ENCODE measurements at regions not wholly inside any gene's neighbourhood (a gene's known extent, or its start where the extent isn't known, plus 50 kb on each side); places are given as distances from the start of the nearest gene placed in this dataset.

DNA sequence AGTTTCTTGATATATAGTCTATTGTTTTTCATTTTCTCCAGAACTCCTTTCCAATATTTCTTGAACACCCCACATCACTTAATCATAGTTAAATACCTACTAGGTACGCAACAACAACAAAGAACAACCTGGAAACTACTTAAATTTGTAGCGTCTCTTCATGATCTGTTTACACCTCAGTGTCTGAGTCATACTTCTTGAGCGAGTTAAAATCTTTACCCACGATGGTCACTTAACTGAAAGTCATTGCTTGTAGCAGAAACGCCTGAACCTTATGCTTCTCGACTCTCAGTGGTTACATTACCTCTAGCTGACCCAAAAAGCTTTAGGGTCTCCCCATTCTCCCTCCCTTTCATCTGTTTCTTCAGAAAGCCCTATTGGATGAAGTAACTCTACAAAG, 131.3 kb downstream of the EN1 start:
- Histone ChIP-seq H3K36me3 (ENCODE audit: insufficient read depth, insufficient read length, low read length) (no peaks in the 10 kb centered on the region), H3K4me3 (ENCODE audit: insufficient read length, low read depth) (no peak overlapping the region), H3K9me3 (ENCODE audit: insufficient read depth, low read length) (no peaks in the 10 kb centered on the region), H3K4me1 (ENCODE audit: insufficient read depth, insufficient read length) (peaks cover 3% of the 10 kb centered on the region), H3K9ac (ENCODE audit: insufficient read length, low read depth) (no peak overlapping the region), H3K27me3 (ENCODE audit: insufficient read depth, insufficient read length) (no peaks in the 10 kb centered on the region)
- TF ChIP-seq ZNF274 (IDR thresholded peaks at IDR 0.05; ENCODE audit: low read depth, low read length) (no peak), YY1 (IDR thresholded peaks at IDR 0.05; ENCODE audit: insufficient read depth, insufficient read length) (no peak), SUZ12 (IDR thresholded peaks at IDR 0.05; ENCODE audit: extremely low read depth, insufficient read depth, insufficient read length) (no peak)
- DNase-seq (ENCODE audit: low read depth, low spot score): no peak

DNA sequence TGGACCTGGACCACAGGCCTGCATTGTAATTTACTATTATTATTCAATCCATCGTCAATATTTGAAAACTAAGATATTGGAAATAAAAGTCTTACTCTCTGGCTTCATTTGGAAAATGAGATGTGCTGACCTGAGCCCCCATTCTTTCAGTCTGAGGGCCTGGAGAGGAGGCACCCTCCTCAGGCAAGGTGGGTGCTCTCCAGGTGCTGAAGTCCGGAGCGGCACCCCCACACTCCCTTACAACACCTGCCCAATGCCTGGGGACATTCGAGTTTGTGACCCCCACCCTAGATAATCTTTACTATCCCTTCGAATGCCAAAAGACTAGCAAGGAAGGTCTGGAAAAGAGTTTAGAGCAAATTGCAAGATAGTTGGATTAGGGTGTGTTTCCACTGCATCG, 133.3 kb downstream of the EN1 start:
- TF ChIP-seq SUZ12 (IDR thresholded peaks at IDR 0.05; ENCODE audit: extremely low read depth, insufficient read depth, insufficient read length): no peak
- TF ChIP-seq YY1 (IDR thresholded peaks at IDR 0.05; ENCODE audit: insufficient read depth, insufficient read length): no peak
- TF ChIP-seq ZNF274 (IDR thresholded peaks at IDR 0.05; ENCODE audit: low read depth, low read length): no peak
- no peak for DNase-seq (ENCODE audit: low read depth, low spot score)
- H3K27me3 ChIP-seq (ENCODE audit: insufficient read depth, insufficient read length): no peaks in the 10 kb centered on the region
- no peaks in the 10 kb centered on the region for H3K36me3 ChIP-seq (ENCODE audit: insufficient read depth, insufficient read length, low read length)
- peaks cover 7% of the 10 kb centered on the region for H3K4me1 ChIP-seq (ENCODE audit: insufficient read depth, insufficient read length)
- H3K4me3 ChIP-seq (ENCODE audit: insufficient read length, low read depth): no peak overlapping the region
- no peaks in the 10 kb centered on the region for H3K9me3 ChIP-seq (ENCODE audit: insufficient read depth, low read length)
- H3K9ac ChIP-seq (ENCODE audit: insufficient read length, low read depth): no peak overlapping the region

DNA sequence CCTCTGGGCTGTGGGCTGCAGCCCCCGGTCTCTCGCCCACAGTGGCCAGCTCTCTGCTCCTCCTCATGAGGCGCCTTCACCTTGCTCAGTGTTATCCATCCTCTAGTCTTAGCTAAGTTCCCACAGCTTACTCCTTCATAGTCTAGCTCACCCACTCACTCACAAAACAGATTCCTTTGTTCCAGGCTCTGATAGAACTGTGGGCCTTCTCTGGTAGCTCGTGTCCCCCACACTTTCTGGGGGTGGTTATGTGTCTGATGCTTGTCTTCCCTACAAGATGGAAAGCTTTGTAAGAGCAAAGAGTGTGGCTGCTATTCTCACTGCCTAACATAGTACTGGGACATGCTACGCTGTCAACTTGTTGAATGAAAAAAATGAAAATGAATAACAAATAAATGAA, 135.8 kb downstream of the EN1 start:
- DNase-seq (ENCODE audit: low read depth, low spot score): no peak
- H3K36me3 ChIP-seq (ENCODE audit: insufficient read depth, insufficient read length, low read length): no peaks in the 10 kb centered on the region
- TF ChIP-seq YY1 (IDR thresholded peaks at IDR 0.05; ENCODE audit: insufficient read depth, insufficient read length) (no peak), SUZ12 (IDR thresholded peaks at IDR 0.05; ENCODE audit: extremely low read depth, insufficient read depth, insufficient read length) (no peak), ZNF274 (IDR thresholded peaks at IDR 0.05; ENCODE audit: low read depth, low read length) (no peak)
- no peak overlapping the region for H3K4me3 ChIP-seq (ENCODE audit: insufficient read length, low read depth)
- H3K27me3 ChIP-seq (ENCODE audit: insufficient read depth, insufficient read length): no peaks in the 10 kb centered on the region
- H3K4me1 ChIP-seq (ENCODE audit: insufficient read depth, insufficient read length): peaks cover 7% of the 10 kb centered on the region
- no peaks in the 10 kb centered on the region for H3K9me3 ChIP-seq (ENCODE audit: insufficient read depth, low read length)
- no peak overlapping the region for H3K9ac ChIP-seq (ENCODE audit: insufficient read length, low read depth)

DNA sequence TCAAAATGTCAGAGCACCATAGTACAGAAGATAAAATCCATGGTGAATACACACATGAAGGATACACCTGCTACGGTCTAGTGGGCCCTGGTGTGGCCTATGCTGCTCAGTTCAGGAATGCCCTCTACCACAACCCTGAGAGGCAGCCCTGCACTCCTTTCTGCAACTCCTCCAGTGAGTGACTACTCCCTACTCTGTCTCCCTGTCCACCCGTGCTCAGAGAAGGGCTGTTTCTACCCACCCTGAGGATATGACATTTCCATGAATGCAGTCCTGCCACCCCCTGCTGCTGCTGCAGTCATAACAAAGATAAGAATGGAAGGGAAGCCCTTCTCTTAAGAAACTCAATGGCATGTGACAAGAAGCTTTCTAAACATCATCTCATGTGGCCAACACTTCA, 137.0 kb downstream of the EN1 start:
- H3K9ac ChIP-seq (ENCODE audit: insufficient read length, low read depth): no peak overlapping the region
- no peak for TF ChIP-seq YY1 (IDR thresholded peaks at IDR 0.05; ENCODE audit: insufficient read depth, insufficient read length)
- TF ChIP-seq SUZ12 (IDR thresholded peaks at IDR 0.05; ENCODE audit: extremely low read depth, insufficient read depth, insufficient read length): no peak
- no peak for TF ChIP-seq ZNF274 (IDR thresholded peaks at IDR 0.05; ENCODE audit: low read depth, low read length)
- no peaks in the 10 kb centered on the region for H3K9me3 ChIP-seq (ENCODE audit: insufficient read depth, low read length)
- H3K4me1 ChIP-seq (ENCODE audit: insufficient read depth, insufficient read length): peaks cover 7% of the 10 kb centered on the region
- H3K36me3 ChIP-seq (ENCODE audit: insufficient read depth, insufficient read length, low read length): no peaks in the 10 kb centered on the region
- no peaks in the 10 kb centered on the region for H3K27me3 ChIP-seq (ENCODE audit: insufficient read depth, insufficient read length)
- no peak overlapping the region for H3K4me3 ChIP-seq (ENCODE audit: insufficient read length, low read depth)
- DNase-seq (ENCODE audit: low read depth, low spot score): no peak

DNA sequence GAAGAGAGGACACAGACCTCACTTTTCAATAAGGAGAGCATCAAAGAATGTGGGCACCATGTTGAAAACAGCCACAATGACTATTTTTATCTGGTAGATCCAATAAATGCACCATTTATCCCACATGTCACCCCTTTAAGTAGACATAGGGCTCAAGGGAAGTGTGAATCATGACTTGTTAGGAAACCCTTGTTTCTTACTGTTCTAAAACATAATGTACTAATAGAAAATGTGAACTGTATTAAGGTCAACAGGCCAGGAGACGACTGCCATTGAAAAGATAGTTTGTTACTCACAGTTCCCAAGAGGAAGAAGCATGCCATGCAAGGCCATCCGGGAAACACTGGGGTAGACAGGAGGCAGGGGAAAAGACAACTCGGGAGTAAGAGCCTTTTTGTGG, 137.7 kb downstream of the EN1 start:
- no peak for TF ChIP-seq ZNF274 (IDR thresholded peaks at IDR 0.05; ENCODE audit: low read depth, low read length)
- no peak for TF ChIP-seq YY1 (IDR thresholded peaks at IDR 0.05; ENCODE audit: insufficient read depth, insufficient read length)
- no peak for TF ChIP-seq SUZ12 (IDR thresholded peaks at IDR 0.05; ENCODE audit: extremely low read depth, insufficient read depth, insufficient read length)
- H3K36me3 ChIP-seq (ENCODE audit: insufficient read depth, insufficient read length, low read length): no peaks in the 10 kb centered on the region
- DNase-seq (ENCODE audit: low read depth, low spot score): no peak

DNA sequence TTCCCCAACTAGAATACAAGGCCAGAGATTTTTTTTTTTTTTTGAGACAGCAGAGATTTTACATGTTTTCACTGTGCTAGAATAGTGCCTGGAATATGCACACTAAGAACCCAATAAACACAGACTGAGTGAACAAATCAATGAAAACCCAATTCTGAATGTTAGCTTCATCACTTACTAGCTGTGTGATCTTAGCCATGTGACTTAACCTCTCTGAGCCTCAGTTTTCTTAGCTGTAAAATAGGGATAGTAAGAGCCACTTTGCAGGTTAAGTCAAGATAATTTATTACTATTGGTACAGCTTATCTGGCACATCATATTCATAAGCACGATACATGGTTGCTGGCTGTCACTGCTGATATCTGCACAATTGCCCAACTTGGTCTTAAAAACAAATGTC, 140.6 kb downstream of the EN1 start:
- Histone ChIP-seq H3K4me1 (ENCODE audit: insufficient read depth, insufficient read length) (peaks cover 4% of the 10 kb centered on the region), H3K4me3 (ENCODE audit: insufficient read length, low read depth) (no peak overlapping the region), H3K9me3 (ENCODE audit: insufficient read depth, low read length) (no peaks in the 10 kb centered on the region), H3K9ac (ENCODE audit: insufficient read length, low read depth) (no peak overlapping the region), H3K36me3 (ENCODE audit: insufficient read depth, insufficient read length, low read length) (no peaks in the 10 kb centered on the region), H3K27me3 (ENCODE audit: insufficient read depth, insufficient read length) (no peaks in the 10 kb centered on the region)
- DNase-seq (ENCODE audit: low read depth, low spot score): no peak
- no peak for TF ChIP-seq YY1 (IDR thresholded peaks at IDR 0.05; ENCODE audit: insufficient read depth, insufficient read length)
- no peak for TF ChIP-seq SUZ12 (IDR thresholded peaks at IDR 0.05; ENCODE audit: extremely low read depth, insufficient read depth, insufficient read length)
- no peak for TF ChIP-seq ZNF274 (IDR thresholded peaks at IDR 0.05; ENCODE audit: low read depth, low read length)

More for the DNA sequence above, 137.7 kb downstream of the EN1 start:
- H3K4me1 ChIP-seq (ENCODE audit: insufficient read depth, insufficient read length): peaks cover 7% of the 10 kb centered on the region
- H3K4me3 ChIP-seq (ENCODE audit: insufficient read length, low read depth): no peak overlapping the region
- H3K9ac ChIP-seq (ENCODE audit: insufficient read length, low read depth): no peak overlapping the region
- no peaks in the 10 kb centered on the region for H3K27me3 ChIP-seq (ENCODE audit: insufficient read depth, insufficient read length)
- no peaks in the 10 kb centered on the region for H3K9me3 ChIP-seq (ENCODE audit: insufficient read depth, low read length)

DNA sequence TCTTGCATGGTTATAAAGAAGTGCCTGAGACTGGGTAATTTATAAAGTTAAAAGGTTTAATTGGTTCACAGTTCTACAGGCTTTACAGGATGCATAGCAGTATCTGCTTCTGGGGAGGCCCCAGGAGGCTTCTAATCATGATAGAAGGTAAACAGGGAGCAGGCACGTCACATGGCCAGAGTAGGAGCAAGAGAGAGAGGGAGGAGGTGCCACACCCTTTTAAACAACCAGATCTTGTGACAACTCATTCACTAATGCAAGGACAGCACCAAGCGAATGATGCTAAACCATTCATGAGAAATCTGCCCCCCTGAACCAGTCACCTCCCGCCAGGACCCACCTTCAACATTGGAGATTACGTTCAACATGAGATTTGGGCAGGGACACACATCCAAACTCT, 141.1 kb downstream of the EN1 start:
- Histone ChIP-seq H3K4me1 (ENCODE audit: insufficient read depth, insufficient read length) (peaks cover 4% of the 10 kb centered on the region), H3K36me3 (ENCODE audit: insufficient read depth, insufficient read length, low read length) (no peaks in the 10 kb centered on the region), H3K9ac (ENCODE audit: insufficient read length, low read depth) (no peak overlapping the region), H3K9me3 (ENCODE audit: insufficient read depth, low read length) (no peaks in the 10 kb centered on the region), H3K4me3 (ENCODE audit: insufficient read length, low read depth) (no peak overlapping the region), H3K27me3 (ENCODE audit: insufficient read depth, insufficient read length) (no peaks in the 10 kb centered on the region)
- no peak for DNase-seq (ENCODE audit: low read depth, low spot score)
- no peak for TF ChIP-seq SUZ12 (IDR thresholded peaks at IDR 0.05; ENCODE audit: extremely low read depth, insufficient read depth, insufficient read length)
- TF ChIP-seq ZNF274 (IDR thresholded peaks at IDR 0.05; ENCODE audit: low read depth, low read length): no peak
- no peak for TF ChIP-seq YY1 (IDR thresholded peaks at IDR 0.05; ENCODE audit: insufficient read depth, insufficient read length)

DNA sequence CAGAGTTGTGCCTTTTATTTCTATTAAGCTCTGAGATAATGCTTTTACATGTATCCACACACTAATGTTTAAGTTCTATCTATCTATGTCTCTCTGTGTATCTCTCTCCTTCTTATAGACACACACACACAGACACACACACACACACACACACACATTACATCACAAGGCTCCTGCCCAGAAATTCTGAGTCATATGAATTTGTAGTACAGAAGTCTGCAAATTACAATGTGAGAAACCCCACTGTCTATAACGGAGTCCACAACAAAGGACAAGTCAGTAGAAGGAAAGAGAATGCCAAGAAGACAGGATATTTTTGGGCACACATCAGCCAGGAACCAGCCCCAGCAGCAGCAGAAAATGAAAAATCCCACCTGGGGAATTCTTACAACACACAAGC, 142.4 kb downstream of the EN1 start:
- no peaks in the 10 kb centered on the region for H3K9me3 ChIP-seq (ENCODE audit: insufficient read depth, low read length)
- H3K4me1 ChIP-seq (ENCODE audit: insufficient read depth, insufficient read length): no peaks in the 10 kb centered on the region
- TF ChIP-seq YY1 (IDR thresholded peaks at IDR 0.05; ENCODE audit: insufficient read depth, insufficient read length) (no peak), ZNF274 (IDR thresholded peaks at IDR 0.05; ENCODE audit: low read depth, low read length) (no peak), SUZ12 (IDR thresholded peaks at IDR 0.05; ENCODE audit: extremely low read depth, insufficient read depth, insufficient read length) (no peak)
- no peak overlapping the region for H3K4me3 ChIP-seq (ENCODE audit: insufficient read length, low read depth)
- no peaks in the 10 kb centered on the region for H3K27me3 ChIP-seq (ENCODE audit: insufficient read depth, insufficient read length)
- no peak overlapping the region for H3K9ac ChIP-seq (ENCODE audit: insufficient read length, low read depth)
- no peak for DNase-seq (ENCODE audit: low read depth, low spot score)
- H3K36me3 ChIP-seq (ENCODE audit: insufficient read depth, insufficient read length, low read length): no peaks in the 10 kb centered on the region

Data from NT2/D1 (cell line).